Right lobe of liver (tissue), 4 donors: ENCODE measurements at regions not wholly inside any gene's neighbourhood (a gene's known extent, or its start where the extent isn't known, plus 50 kb on each side); places are given as distances from the start of the nearest gene placed in this dataset.

Source experiments
- POLR2A ChIP-seq: fragments of 450-650 bp; IDR thresholded peaks from one replicate; pipeline ENCODE4 v1.6.1; 2017; ENCODE audit warnings: antibody characterized with exemption, mild to moderate bottlenecking
- TF ChIP-seq, protein P1 (sequence below), 4 donors: fragments of 200-600 bp in 3 of 4; fragments of 450-650 bp in 1 of 4; IDR thresholded peaks; one replicate each; pipeline versions ENCODE4 v1.5.1 to v1.8.0; 2016 to 2022; ENCODE audit warnings: antibody characterized with exemption in 4 of 4, mild to moderate bottlenecking in 2 of 4
- donor health status: DM: no; HTN: no; CAD: no.
- donor health status: DM: no; HTN: no; CAD: no.
- donor health status: DM: no; HTN: yes; CAD: no.

DNA sequence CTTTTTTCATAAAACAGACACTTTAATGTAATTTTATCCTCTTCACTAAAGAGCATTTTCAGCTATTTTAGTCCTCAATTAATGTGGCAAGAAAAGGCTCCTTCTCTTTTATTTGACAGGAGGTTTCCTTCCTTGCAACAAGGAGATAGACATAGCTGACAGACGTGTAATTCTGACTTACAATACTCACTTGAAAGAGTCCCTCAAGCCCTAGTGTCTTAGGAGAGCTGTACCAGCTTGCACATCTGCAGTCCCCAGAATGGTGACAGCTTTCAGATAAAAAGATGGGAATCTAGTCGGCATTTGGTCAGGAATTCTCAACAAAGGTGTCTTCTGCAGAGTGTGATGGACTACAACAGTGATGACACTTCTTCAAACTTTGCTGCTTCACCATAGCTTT lies 603.7 kb upstream of the PTCHD4 start:
- TF ChIP-seq, protein P1, sequence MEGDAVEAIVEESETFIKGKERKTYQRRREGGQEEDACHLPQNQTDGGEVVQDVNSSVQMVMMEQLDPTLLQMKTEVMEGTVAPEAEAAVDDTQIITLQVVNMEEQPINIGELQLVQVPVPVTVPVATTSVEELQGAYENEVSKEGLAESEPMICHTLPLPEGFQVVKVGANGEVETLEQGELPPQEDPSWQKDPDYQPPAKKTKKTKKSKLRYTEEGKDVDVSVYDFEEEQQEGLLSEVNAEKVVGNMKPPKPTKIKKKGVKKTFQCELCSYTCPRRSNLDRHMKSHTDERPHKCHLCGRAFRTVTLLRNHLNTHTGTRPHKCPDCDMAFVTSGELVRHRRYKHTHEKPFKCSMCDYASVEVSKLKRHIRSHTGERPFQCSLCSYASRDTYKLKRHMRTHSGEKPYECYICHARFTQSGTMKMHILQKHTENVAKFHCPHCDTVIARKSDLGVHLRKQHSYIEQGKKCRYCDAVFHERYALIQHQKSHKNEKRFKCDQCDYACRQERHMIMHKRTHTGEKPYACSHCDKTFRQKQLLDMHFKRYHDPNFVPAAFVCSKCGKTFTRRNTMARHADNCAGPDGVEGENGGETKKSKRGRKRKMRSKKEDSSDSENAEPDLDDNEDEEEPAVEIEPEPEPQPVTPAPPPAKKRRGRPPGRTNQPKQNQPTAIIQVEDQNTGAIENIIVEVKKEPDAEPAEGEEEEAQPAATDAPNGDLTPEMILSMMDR (IDR thresholded peaks at IDR 0.05): no peak
- no peak for TF ChIP-seq POLR2A
